GM12892 (cell line): ENCODE measurements at regions not wholly inside any gene's neighbourhood (a gene's known extent, or its start where the extent isn't known, plus 50 kb on each side); places are given as distances from the start of the nearest gene placed in this dataset.
"Not testable (repeated sequence)": the region's sequence is repeated elsewhere in the genome, so short reads cannot be mapped to it uniquely, and the experiment has no call there.

ENCODE experiments used
- DNase-seq: peaks from one replicate; pipeline ENCODE4 v3.0.0; 2011; ENCODE audit not compliant: insufficient read length
- FAIRE-seq: peaks from 2 replicates; lab custom pipeline; 2011; peaks lifted over from hg19 to GRCh38; lab: Jason Lieb, UNC
- POLR2A ChIP-seq: IDR thresholded peaks from 2 replicates; pipeline ENCODE4 v1.6.1; 2011; ENCODE audit warnings: low read depth, low read length, control low read depth
- POLR2AphosphoS5 ChIP-seq: IDR thresholded peaks from 2 replicates; pipeline ENCODE4 v1.6.1; 2011; ENCODE audit warnings: low read depth, low read length, control low read depth
- TAF1 ChIP-seq: IDR thresholded peaks from 2 replicates; pipeline ENCODE4 v1.6.1; 2011; ENCODE audit warnings: low read depth, mild to moderate bottlenecking, control low read depth, low read length, borderline replicate concordance

DNA sequence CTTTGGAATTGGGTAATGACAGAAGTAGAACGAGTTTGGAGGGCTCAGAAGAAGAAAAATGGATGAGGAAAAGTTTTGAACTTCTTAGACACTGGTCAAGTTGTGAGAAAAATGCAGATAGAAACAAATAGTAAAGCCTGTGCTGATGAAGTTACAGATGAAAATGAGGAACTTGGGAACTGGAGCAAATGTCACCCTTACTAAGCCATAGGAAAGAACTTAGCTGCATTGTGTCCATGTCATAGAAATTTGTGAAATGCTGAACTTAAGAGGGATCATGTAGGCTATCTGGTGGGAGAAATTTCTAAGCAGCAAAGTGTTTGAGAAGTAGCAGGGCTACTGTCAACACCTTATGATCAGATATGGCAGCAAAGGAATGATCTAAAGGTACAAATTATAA, 289.2 kb upstream of the PCDH9 start:
- TF ChIP-seq POLR2AphosphoS5 (no peak), TAF1 (no peak), POLR2A (no peak)
- no peak for FAIRE-seq
- DNase-seq: no peak

DNA sequence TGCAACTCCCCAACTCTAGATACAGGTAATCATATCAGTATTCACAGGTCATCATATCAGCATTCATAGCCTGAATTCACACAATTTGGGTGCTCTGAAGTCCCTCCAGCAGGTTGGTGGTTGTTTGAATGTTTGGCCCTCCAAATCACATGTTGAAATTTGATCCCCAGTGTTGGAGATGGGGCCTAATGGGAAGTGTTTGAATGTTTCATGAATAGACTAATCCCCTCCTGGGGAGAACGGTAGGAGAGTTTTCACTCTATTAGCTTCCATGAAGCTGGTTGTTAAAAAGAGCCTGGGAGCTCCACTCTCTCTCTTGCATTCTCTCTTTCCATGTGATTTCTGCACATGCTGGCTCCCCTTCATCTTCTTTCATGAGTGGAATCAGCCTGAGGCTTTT, 288.6 kb upstream of the PCDH9 start:
- FAIRE-seq (no peak), DNase-seq (no peak)
- TF ChIP-seq POLR2AphosphoS5: no peak
- no peak for TF ChIP-seq POLR2A
- no peak for TF ChIP-seq TAF1

DNA sequence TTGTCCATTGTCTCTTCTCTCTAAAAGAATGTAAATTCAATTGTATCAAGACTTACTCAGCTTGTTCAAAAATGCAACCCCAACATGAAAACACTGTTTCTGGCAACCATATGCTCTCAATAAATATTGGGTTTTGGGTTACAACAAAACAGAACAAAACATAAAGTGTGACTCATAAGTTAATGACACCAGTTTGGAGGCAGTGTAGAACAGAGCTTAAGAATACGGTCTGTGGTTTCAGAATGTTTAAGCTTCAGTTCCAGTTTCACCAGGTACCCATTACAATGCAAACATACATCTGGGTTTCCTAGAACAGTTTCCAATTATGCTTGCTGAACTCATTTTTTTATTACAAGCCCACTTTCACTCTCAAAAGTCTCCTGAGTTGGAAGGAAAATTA, 285.8 kb upstream of the PCDH9 start:
- DNase-seq (no peak), FAIRE-seq (no peak)
- TF ChIP-seq POLR2A (no peak), POLR2AphosphoS5 (no peak), TAF1 (no peak)

DNA sequence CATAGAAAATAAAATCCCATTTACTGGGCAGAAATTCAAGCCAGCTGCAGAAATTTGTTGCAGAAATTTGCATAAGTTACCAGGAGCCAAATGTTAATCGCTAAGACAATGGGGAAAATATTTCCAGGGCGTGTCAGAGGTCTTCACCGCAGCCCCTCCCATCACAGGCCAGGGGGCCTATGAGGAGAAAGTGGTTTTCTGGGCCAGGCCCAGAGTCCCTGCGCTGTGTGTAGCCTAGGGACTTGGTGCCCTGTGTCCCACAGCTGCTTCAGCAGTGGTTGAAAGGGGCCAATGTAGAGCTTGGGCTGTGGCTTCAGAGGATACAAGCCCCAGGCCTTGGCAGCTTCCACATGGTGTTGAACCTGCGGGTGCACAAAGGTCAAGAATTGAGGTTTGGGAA, 278.9 kb upstream of the PCDH9 start:
- TF ChIP-seq TAF1: no peak
- FAIRE-seq (no peak), DNase-seq (no peak)

DNA sequence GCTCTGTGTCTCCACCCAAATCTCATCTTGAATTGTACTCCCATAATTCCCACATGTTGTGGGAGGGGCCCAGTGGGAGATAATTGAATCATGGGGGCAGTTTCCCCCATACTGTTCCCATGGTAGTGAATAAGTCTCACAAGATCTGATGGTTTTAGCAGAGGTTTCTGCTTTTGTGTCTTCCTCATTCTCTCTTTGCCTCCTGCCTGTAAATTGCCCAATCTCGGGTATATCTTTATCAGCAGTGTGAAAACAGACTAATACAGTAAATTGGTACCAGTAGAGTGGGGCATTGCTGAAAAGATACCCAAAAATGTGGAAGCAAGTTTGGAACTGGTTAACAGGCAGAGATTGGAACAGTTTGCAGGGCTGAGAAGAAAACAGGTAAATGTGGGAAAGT, 278.1 kb upstream of the PCDH9 start:
- DNase-seq, FAIRE-seq: not testable (repeated sequence)

DNA sequence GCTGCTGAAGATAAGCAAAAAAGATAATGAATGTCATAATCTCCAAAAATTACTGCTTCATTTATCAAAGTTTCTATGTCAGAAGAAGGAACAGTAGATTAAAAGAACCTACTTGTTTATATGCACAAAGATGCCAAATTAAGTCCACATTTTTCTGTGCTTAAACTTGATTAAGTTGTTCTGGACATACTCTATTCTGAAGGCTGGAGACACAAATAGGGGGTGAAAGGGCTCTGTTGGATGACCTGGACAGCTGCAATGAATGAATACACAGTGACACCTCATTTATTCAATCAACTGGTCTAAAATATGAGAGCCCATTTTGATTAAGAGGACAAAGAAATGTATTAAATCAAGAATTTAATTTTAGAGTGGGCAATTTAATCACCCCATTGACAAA, 276.3 kb upstream of the PCDH9 start:
- DNase-seq: no peak
- no peak for TF ChIP-seq POLR2AphosphoS5
- TF ChIP-seq POLR2A: no peak
- TF ChIP-seq TAF1: no peak
- FAIRE-seq: no peak

DNA sequence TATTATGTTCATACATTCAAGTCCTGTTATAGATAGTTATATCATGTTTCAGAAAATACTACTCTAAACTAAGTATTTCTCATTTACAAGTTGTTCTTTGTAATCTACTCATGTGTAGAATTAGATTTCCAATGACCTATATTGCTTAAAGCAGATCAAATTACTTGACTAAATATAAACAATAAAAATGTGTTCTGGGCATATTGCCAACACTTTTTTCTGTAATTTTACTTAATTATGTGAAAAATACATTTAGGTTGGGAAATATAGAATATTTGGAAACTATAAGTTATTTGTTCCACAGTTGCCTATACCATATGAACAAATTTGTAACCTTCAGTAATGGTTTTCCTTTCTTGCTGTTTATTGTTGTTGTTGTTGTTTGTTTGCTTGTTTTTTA, 275.2 kb upstream of the PCDH9 start:
- FAIRE-seq (no peak), DNase-seq (no peak)
- TF ChIP-seq POLR2AphosphoS5 (no peak), TAF1 (no peak), POLR2A (no peak)

DNA sequence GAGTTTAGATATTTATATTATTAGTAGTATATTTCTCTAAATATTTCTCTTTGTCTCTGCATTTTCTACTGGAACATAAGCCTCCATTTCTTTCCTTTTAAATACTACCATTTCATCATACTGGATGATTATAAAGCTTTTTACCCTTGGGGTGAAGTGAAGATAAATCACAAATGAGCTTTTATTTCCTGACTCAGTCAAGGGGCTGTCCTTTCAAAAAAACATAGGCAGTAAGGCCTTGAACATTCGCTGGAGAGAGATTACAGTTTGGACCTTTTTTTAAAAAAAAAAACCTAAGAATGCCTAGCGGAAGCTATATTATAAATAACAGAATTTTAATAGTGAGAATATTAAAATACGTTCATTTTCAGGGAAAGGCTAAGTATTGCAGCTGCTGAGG, 268.8 kb upstream of the PCDH9 start:
- DNase-seq (no peak), FAIRE-seq (no peak)
- no peak for TF ChIP-seq POLR2A
- no peak for TF ChIP-seq POLR2AphosphoS5

DNA sequence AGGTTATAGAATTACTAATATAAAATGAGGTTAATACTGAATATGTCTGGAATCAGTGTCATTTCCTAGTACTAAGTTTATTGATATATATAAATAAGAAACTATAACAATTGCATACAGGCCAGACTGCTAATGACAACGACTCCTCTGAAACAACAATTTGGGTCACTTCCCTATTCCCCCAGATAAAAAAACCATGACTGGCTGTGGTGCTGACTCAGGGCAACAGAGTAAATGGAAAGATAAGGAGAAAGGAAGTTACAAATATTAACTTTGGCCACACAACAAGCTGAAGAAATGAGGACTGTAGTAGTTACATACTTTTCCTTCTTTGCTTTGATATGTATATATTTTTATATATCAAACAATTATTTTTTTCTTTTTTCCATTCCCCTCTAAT, 263.7 kb upstream of the PCDH9 start:
- FAIRE-seq (no peak), DNase-seq (no peak)
- no peak for TF ChIP-seq POLR2AphosphoS5
- TF ChIP-seq POLR2A: no peak
- no peak for TF ChIP-seq TAF1

DNA sequence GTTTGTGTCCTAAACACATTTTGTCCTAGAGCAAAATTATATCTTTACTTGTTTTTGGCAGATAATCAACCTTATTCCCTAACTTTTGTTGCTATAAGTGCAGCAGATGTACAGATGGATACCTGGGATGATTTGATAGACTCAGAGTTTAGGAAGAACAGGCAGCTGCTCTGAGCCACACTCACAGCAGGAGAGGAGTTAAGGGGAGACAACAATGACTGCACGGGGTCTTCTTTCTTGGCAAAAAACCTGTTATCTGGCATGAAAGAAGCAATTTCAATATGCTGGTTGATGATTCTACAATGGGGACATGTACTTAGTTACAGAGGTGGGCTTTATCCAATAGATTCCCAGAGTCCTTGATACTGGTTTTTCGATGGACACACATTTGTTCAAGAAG, 258.9 kb upstream of the PCDH9 start:
- FAIRE-seq (no peak), DNase-seq (no peak)
- TF ChIP-seq POLR2AphosphoS5: no peak
- TF ChIP-seq POLR2A: no peak
- no peak for TF ChIP-seq TAF1

DNA sequence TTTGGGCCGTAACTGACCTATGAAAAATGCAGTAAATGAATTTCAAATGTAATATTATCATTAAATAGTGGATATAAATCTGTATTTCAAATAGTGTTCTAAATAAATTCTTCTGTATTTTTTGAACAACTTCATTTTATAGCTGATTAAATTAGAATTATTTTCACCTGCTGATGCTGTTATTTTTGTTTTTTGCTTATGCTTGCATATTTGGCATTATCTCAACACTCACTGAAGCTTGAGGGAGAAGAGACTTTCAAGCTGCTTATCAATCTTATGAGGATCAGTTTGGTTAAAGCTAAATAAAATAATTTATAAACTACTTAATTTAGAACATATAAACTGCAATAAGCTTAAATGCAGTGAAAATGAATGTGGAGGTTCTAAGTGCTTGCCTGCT, 251.3 kb upstream of the PCDH9 start:
- DNase-seq (no peak), FAIRE-seq (no peak)
- TF ChIP-seq POLR2A (no peak), TAF1 (no peak), POLR2AphosphoS5 (no peak)

DNA sequence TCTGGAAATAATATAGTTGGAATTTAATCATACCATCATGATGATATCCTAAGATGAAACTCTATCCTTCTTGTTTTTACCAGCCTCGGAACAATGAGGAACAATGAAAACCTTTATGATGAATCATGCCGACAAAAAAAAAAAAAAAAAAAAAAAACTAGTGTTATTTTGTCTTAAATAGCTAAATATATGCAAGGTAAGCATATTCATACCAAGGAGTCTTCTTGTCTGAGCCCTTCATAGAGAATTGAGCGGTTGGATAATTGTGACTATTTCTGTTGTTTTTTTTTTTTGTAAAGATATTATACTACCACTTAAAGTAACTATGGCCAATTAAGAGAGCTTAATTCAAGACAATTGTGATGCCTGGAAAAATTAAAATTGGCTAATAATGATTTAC, 244.0 kb upstream of the PCDH9 start:
- no peak for DNase-seq
- no peak for FAIRE-seq

DNA sequence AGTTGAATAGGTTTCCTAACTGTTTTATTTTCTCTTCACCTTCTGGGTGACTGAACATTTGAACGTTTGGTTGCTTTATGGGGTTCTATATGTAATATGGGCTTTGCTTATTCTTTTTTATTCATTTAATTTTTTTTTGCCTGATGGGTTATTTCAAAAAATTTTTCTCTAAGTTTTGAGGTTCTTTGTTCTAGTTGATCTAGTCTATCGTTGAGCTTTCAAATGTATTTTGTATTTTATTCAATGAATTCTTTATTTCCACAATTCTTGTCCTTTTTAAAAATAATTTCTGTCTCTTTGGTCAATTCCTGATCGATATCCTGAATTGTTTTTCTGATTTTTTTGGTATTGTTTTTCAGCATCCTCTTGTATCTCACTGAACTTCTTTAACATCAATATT, 239.5 kb upstream of the PCDH9 start:
- no peak for TF ChIP-seq POLR2A
- TF ChIP-seq POLR2AphosphoS5: no peak
- TF ChIP-seq TAF1: no peak
- no peak for FAIRE-seq
- DNase-seq: no peak

More for the DNA sequence above, 244.0 kb upstream of the PCDH9 start:
- TF ChIP-seq TAF1: no peak
- TF ChIP-seq POLR2AphosphoS5: no peak
- no peak for TF ChIP-seq POLR2A
